ENCODE measurements at regions not wholly inside any gene's neighbourhood (a gene's known extent, or its start where the extent isn't known, plus 50 kb on each side); places are given as distances from the start of the nearest gene placed in this dataset.

- TF ChIP-seq CTCF (conservative IDR thresholded peaks at IDR 0.05; ENCODE audit: low read depth in 2 of 2) = no peak
- no peak for TF ChIP-seq EZH2 (IDR thresholded peaks at IDR 0.05; ENCODE audit: low read depth, unreplicated experiment)
- no peak for TF ChIP-seq JUNB (IDR thresholded peaks at IDR 0.05; ENCODE audit: unreplicated experiment)
- no peak for TF ChIP-seq POLR2AphosphoS5 (IDR thresholded peaks at IDR 0.05; ENCODE audit: low read depth)
- TF ChIP-seq ZNF462 (CRISPR knock-in tag; IDR thresholded peaks at IDR 0.05) = no peak
- no peak for TF ChIP-seq EZH2phosphoT487 (IDR thresholded peaks at IDR 0.05; ENCODE audit: unreplicated experiment)
- no peak for TF ChIP-seq NANOG (IDR thresholded peaks at IDR 0.05; ENCODE audit: borderline replicate concordance)
- no peak for TF ChIP-seq ETS1 (IDR thresholded peaks at IDR 0.05)
- no peak for TF ChIP-seq ZNF114 (CRISPR knock-in tag; IDR thresholded peaks at IDR 0.05)
Observed at GRCh38 chr2:79393107-79393685, 119.7 kb upstream of the CTNNA2 start.
